ENCODE measurements at regions not wholly inside any gene's neighbourhood (a gene's known extent, or its start where the extent isn't known, plus 50 kb on each side); places are given as distances from the start of the nearest gene placed in this dataset.

GRCh38 chr10:121270906-121271305, 327.3 kb downstream of the FGFR2 start:
- Histone ChIP-seq H3K4me3 (ENCODE audit: low read depth in 2 of 2, low read length in 1 of 2) (no peak overlapping the region), H2AFZ (ENCODE audit: low read depth) (no peak overlapping the region), H3K36me3 (replicated peaks in 1 of 2; ENCODE audit: control insufficient read depth in 1 of 2, insufficient read depth in 2 of 2, low read length in 1 of 2) (no peaks in the 10 kb centered on the region), H3K9ac (no peak overlapping the region), H3K9me2 (no peaks in the 10 kb centered on the region), H3K4me1 (ENCODE audit: control insufficient read depth in 1 of 2, insufficient read depth in 2 of 2, low read depth in 1 of 2, low read length in 1 of 2) (no peaks in the 10 kb centered on the region), H3F3A (replicated peaks; ENCODE audit: insufficient read depth) (no peaks in the 10 kb centered on the region), H3K9me3 (no peaks in the 10 kb centered on the region; the same call in 1 of the 2 replicates), H3K27me3 (ENCODE audit: insufficient read depth) (no peaks in the 10 kb centered on the region), H3K27ac (ENCODE audit: low read depth in 2 of 2, low read length in 1 of 2) (no peak overlapping the region), H4K20me1 (ENCODE audit: insufficient read depth) (no peaks in the 10 kb centered on the region), H3K79me2 (ENCODE audit: insufficient read depth) (no peaks in the 10 kb centered on the region), H3K4me2 (no peak overlapping the region)
- POLR2A ChIA-PET, result no interaction called here
- 50% methylated on average over 7 of the region's 7 CpGs for WGBS (ENCODE audit: low lambda C conversion rate)
- CTCF ChIA-PET, result interaction anchor here (1.2 kb wide), 1 partner anchor 30 kb away, joined by 3 read pairs; no protein-coding TSS in a partner anchor
- no peak for TF ChIP-seq USF1 (IDR thresholded peaks at IDR 0.05; ENCODE audit: borderline replicate concordance, low read depth)
- TF ChIP-seq SMC3 (IDR thresholded peaks at IDR 0.05; ENCODE audit: low read depth, low read length), result no peak
- no peak for TF ChIP-seq RAD21 (IDR thresholded peaks at IDR 0.05; ENCODE audit: low read length)
- TF ChIP-seq IRF3 (IDR thresholded peaks at IDR 0.05; ENCODE audit: low read depth, low read length), result no peak
- TF ChIP-seq NFIC (IDR thresholded peaks at IDR 0.05; ENCODE audit: borderline replicate concordance), result no peak
- TF ChIP-seq ELF1 (IDR thresholded peaks at IDR 0.05), result no peak
- no peak for TF ChIP-seq TAF1 (IDR thresholded peaks at IDR 0.05; ENCODE audit: borderline replicate concordance, low read depth, low read length)
- no peak for TF ChIP-seq TCF12 (IDR thresholded peaks at IDR 0.05)
- DNase-seq, result no peak

GRCh38 chr10:121276046-121276445, 322.2 kb downstream of the FGFR2 start:
- ChIA-PET CTCF (interaction anchor here (2.0 kb wide), 1 partner anchor 11 kb away, joined by 6 read pairs; no protein-coding TSS in a partner anchor), POLR2A (no interaction called here)
- Histone ChIP-seq H3K79me2 (ENCODE audit: insufficient read depth) (no peaks in the 10 kb centered on the region), H3K9ac (no peak overlapping the region), H3K9me2 (no peaks in the 10 kb centered on the region), H3K4me1 (ENCODE audit: control insufficient read depth in 1 of 2, insufficient read depth in 2 of 2, low read depth in 1 of 2, low read length in 1 of 2) (peaks cover 0 to 5% of the 10 kb centered on the region in 2 experiments; a peak in 1 of 4 replicates), H3K4me2 (no peak overlapping the region), H3K9me3 (0 out of 2 replicates have a peak, but pooled peaks cover 7% of the 10 kb centered on the region), H2AFZ (ENCODE audit: low read depth) (no peak overlapping the region), H3F3A (replicated peaks; ENCODE audit: insufficient read depth) (no peaks in the 10 kb centered on the region), H3K4me3 (ENCODE audit: low read depth in 2 of 2, low read length in 1 of 2) (no peak overlapping the region), H3K36me3 (replicated peaks in 1 of 2; ENCODE audit: control insufficient read depth in 1 of 2, insufficient read depth in 2 of 2, low read length in 1 of 2) (no peaks in the 10 kb centered on the region), H3K27ac (ENCODE audit: low read depth in 2 of 2, low read length in 1 of 2) (no peak overlapping the region), H4K20me1 (ENCODE audit: insufficient read depth) (no peaks in the 10 kb centered on the region), H3K27me3 (ENCODE audit: insufficient read depth) (no peaks in the 10 kb centered on the region)
- DNase-seq, result no peak
- WGBS (ENCODE audit: low lambda C conversion rate), result 53% methylated on average over 7 of the region's 7 CpGs
- TF ChIP-seq RFX5 (IDR thresholded peaks at IDR 0.05; ENCODE audit: low read length) (no peak), MEF2A (IDR thresholded peaks at IDR 0.05; ENCODE audit: borderline replicate concordance, low read depth) (no peak), RAD21 (IDR thresholded peaks at IDR 0.05; ENCODE audit: low read length) (no peak), ZBTB33 (IDR thresholded peaks at IDR 0.05; ENCODE audit: borderline replicate concordance, low read depth) (no peak), JUND (IDR thresholded peaks at IDR 0.05) (no peak), CTCF (IDR thresholded peaks at IDR 0.05) (no peak), CHD2 (IDR thresholded peaks at IDR 0.05; ENCODE audit: low read length, partially characterized antibody) (no peak), IRF3 (IDR thresholded peaks at IDR 0.05; ENCODE audit: low read depth, low read length) (no peak), SIN3A (IDR thresholded peaks at IDR 0.05; ENCODE audit: borderline replicate concordance, low read depth, low read length) (no peak), FOXJ3 (CRISPR knock-in tag; IDR thresholded peaks at IDR 0.05) (no peak), FOSL2 (IDR thresholded peaks at IDR 0.05; ENCODE audit: borderline replicate concordance, low read depth) (no peak), NFIC (IDR thresholded peaks at IDR 0.05; ENCODE audit: borderline replicate concordance) (no peak), SMC3 (IDR thresholded peaks at IDR 0.05; ENCODE audit: low read depth, low read length) (no peak), FOXM1 (IDR thresholded peaks at IDR 0.05; ENCODE audit: low read depth) (no peak), PBX3 (IDR thresholded peaks at IDR 0.05) (no peak), RCOR1 (IDR thresholded peaks at IDR 0.05; ENCODE audit: low read length) (no peak)

Measured in SK-N-SH (cell line).